ENCODE measurements at regions not wholly inside any gene's neighbourhood (a gene's known extent, or its start where the extent isn't known, plus 50 kb on each side); places are given as distances from the start of the nearest gene placed in this dataset.

GRCh38 chr9:134967547-134967930 is 49.8 kb upstream of the FCN1 start:
- peak; percentile 7 to 27 for DNase-seq

GRCh38 chr9:134968011-134968822 is 50.5 kb upstream of the FCN1 start:
- no peak for DNase-seq

- DNase-seq = no peak
Observed at GRCh38 chr9:134968823-134969090, 51.0 kb upstream of the FCN1 start.

- no peak for DNase-seq
Observed at GRCh38 chr9:134969156-134970045, 51.7 kb upstream of the FCN1 start.

GRCh38 chr9:134970198-134970597 is 52.5 kb upstream of the FCN1 start:
- no peak for DNase-seq

GRCh38 chr9:134970719-134971118 is 53.0 kb upstream of the FCN1 start:
- no peak for DNase-seq

- no peak for DNase-seq
Observed at GRCh38 chr9:134971196-134971595, 53.5 kb upstream of the FCN1 start.

GRCh38 chr9:134971696-134972095 is 54.0 kb upstream of the FCN1 start:
- DNase-seq = no peak

GRCh38 chr9:134972140-134972539 is 54.4 kb upstream of the FCN1 start:
- DNase-seq = no peak

- no peak for DNase-seq
Observed at GRCh38 chr9:134975253-134975652, 57.5 kb upstream of the FCN1 start.

- no peak for DNase-seq
Observed at GRCh38 chr9:134976403-134976802, 58.7 kb upstream of the FCN1 start.

- DNase-seq = no peak
Observed at GRCh38 chr9:134978272-134978671, 60.6 kb upstream of the FCN1 start.

- DNase-seq = no peak
Observed at GRCh38 chr9:134980516-134980915, 62.8 kb upstream of the FCN1 start.

- DNase-seq = no peak
Observed at GRCh38 chr9:134980991-134981390, 63.3 kb upstream of the FCN1 start.

- no peak for DNase-seq
Observed at GRCh38 chr9:134981829-134982228, 64.1 kb upstream of the FCN1 start.

GRCh38 chr9:134982311-134982710 is 64.6 kb upstream of the FCN1 start:
- DNase-seq = no peak

- DNase-seq = peak; percentile 21 to 75
Observed at GRCh38 chr9:134983074-134983473, 65.4 kb upstream of the FCN1 start.

GRCh38 chr9:134983506-134984371 is 66.0 kb upstream of the FCN1 start:
- no peak for DNase-seq

GRCh38 chr9:134984372-134985265 is 66.9 kb upstream of the FCN1 start:
- no peak for DNase-seq

GRCh38 chr9:134985451-134985850 is 67.7 kb upstream of the FCN1 start:
- no peak for DNase-seq

GRCh38 chr9:134986957-134987356 is 69.2 kb upstream of the FCN1 start:
- no peak for DNase-seq

GRCh38 chr9:134987376-134987775 is 69.7 kb upstream of the FCN1 start:
- no peak for DNase-seq
